Peyer's patch (tissue), 4 donors: ENCODE measurements at regions not wholly inside any gene's neighbourhood (a gene's known extent, or its start where the extent isn't known, plus 50 kb on each side); places are given as distances from the start of the nearest gene placed in this dataset.

ENCODE experiments used
- CTCF ChIP-seq, 6 experiments: fragments of 450-650 bp in 4 of 6; fragments of 200-600 bp in 2 of 6; sonication (generic) in 1 of 6; IDR thresholded peaks; one replicate each; pipeline ENCODE4 v1.5.1; 2017 to 2019; ENCODE audit warnings: antibody characterized with exemption in 6 of 6, mild to moderate bottlenecking in 3 of 6, moderate library complexity in 1 of 6
- POLR2A ChIP-seq, 2 donors: fragments of 450-650 bp; IDR thresholded peaks; one replicate each; pipeline ENCODE4 v1.5.1; 2017; ENCODE audit warnings: antibody characterized with exemption in 2 of 2, mild to moderate bottlenecking in 2 of 2, moderate library complexity in 2 of 2

GRCh38 chr1:192907545-192908243 lies 98.9 kb downstream of the RGS2 start:
- no peak for TF ChIP-seq POLR2A (IDR thresholded peaks at IDR 0.05)
- TF ChIP-seq CTCF (IDR thresholded peaks at IDR 0.05) = no peak
